ENCODE measurements at regions not wholly inside any gene's neighbourhood (a gene's known extent, or its start where the extent isn't known, plus 50 kb on each side); places are given as distances from the start of the nearest gene placed in this dataset.
"Not testable (repeated sequence)": the region's sequence is repeated elsewhere in the genome, so short reads cannot be mapped to it uniquely, and the experiment has no call there.

- no peak for TF ChIP-seq ZNF274 (IDR thresholded peaks at IDR 0.05; ENCODE audit: low read depth, low read length)
- H3K4me3 ChIP-seq (ENCODE audit: low read length): no peak overlapping the region
These were observed 585.1 kb downstream of the PTPRC start for GRCh38 chr1:199223936-199224335.

- no peak overlapping the region for H3K4me3 ChIP-seq (ENCODE audit: low read length)
- no peak for TF ChIP-seq ZNF274 (IDR thresholded peaks at IDR 0.05; ENCODE audit: low read depth, low read length)
These were observed 587.3 kb downstream of the PTPRC start for GRCh38 chr1:199226163-199226562.

GRCh38 chr1:199242147-199242546 lies 603.3 kb downstream of the PTPRC start:
- H3K4me3 ChIP-seq (ENCODE audit: low read length): no peak overlapping the region
- TF ChIP-seq ZNF274 (IDR thresholded peaks at IDR 0.05; ENCODE audit: low read depth, low read length): no peak

GRCh38 chr1:199242601-199243000 lies 603.8 kb downstream of the PTPRC start:
- no peak overlapping the region for H3K4me3 ChIP-seq (ENCODE audit: low read length)
- TF ChIP-seq ZNF274 (IDR thresholded peaks at IDR 0.05; ENCODE audit: low read depth, low read length): no peak

GRCh38 chr1:199243423-199244061 lies 604.7 kb downstream of the PTPRC start:
- TF ChIP-seq ZNF274 (IDR thresholded peaks at IDR 0.05; ENCODE audit: low read depth, low read length): no peak
- H3K4me3 ChIP-seq (ENCODE audit: low read length): no peak overlapping the region

GRCh38 chr1:199245946-199246345 lies 607.1 kb downstream of the PTPRC start:
- no peak overlapping the region for H3K4me3 ChIP-seq (ENCODE audit: low read length)
- no peak for TF ChIP-seq ZNF274 (IDR thresholded peaks at IDR 0.05; ENCODE audit: low read depth, low read length)

- no peak overlapping the region for H3K4me3 ChIP-seq (ENCODE audit: low read length)
- TF ChIP-seq ZNF274 (IDR thresholded peaks at IDR 0.05; ENCODE audit: low read depth, low read length): no peak
These were observed 607.9 kb downstream of the PTPRC start for GRCh38 chr1:199246716-199247115.

GRCh38 chr1:199247891-199248290 lies 609.1 kb downstream of the PTPRC start:
- no peak for TF ChIP-seq ZNF274 (IDR thresholded peaks at IDR 0.05; ENCODE audit: low read depth, low read length)
- H3K4me3 ChIP-seq (ENCODE audit: low read length): no peak overlapping the region

GRCh38 chr1:199254040-199254439 lies 615.2 kb downstream of the PTPRC start:
- not testable (repeated sequence) for H3K4me3 ChIP-seq (ENCODE audit: low read length)

GRCh38 chr1:199261328-199261727 lies 622.5 kb downstream of the PTPRC start:
- TF ChIP-seq ZNF274 (IDR thresholded peaks at IDR 0.05; ENCODE audit: low read depth, low read length): no peak
- no peak overlapping the region for H3K4me3 ChIP-seq (ENCODE audit: low read length)

- H3K4me3 ChIP-seq (ENCODE audit: low read length): no peak overlapping the region
- no peak for TF ChIP-seq ZNF274 (IDR thresholded peaks at IDR 0.05; ENCODE audit: low read depth, low read length)
These were observed 625.4 kb downstream of the PTPRC start for GRCh38 chr1:199264283-199264682.

- TF ChIP-seq ZNF274 (IDR thresholded peaks at IDR 0.05; ENCODE audit: low read depth, low read length): no peak
- no peak overlapping the region for H3K4me3 ChIP-seq (ENCODE audit: low read length)
These were observed 626.1 kb downstream of the PTPRC start for GRCh38 chr1:199264911-199265310.

- no peak overlapping the region for H3K4me3 ChIP-seq (ENCODE audit: low read length)
- TF ChIP-seq ZNF274 (IDR thresholded peaks at IDR 0.05; ENCODE audit: low read depth, low read length): no peak
These were observed 626.5 kb downstream of the PTPRC start for GRCh38 chr1:199265319-199265718.

GRCh38 chr1:199269241-199269640 lies 630.4 kb downstream of the PTPRC start:
- TF ChIP-seq ZNF274 (IDR thresholded peaks at IDR 0.05; ENCODE audit: low read depth, low read length): no peak
- no peak overlapping the region for H3K4me3 ChIP-seq (ENCODE audit: low read length)

GRCh38 chr1:199272139-199272544 lies 633.3 kb downstream of the PTPRC start:
- no peak overlapping the region for H3K4me3 ChIP-seq (ENCODE audit: low read length)
- no peak for TF ChIP-seq ZNF274 (IDR thresholded peaks at IDR 0.05; ENCODE audit: low read depth, low read length)

GRCh38 chr1:199272628-199273086 lies 633.8 kb downstream of the PTPRC start:
- TF ChIP-seq ZNF274 (IDR thresholded peaks at IDR 0.05; ENCODE audit: low read depth, low read length): no peak
- H3K4me3 ChIP-seq (ENCODE audit: low read length): no peak overlapping the region

All from GM08714 (cell line).